ENCODE measurements at regions not wholly inside any gene's neighbourhood (a gene's known extent, or its start where the extent isn't known, plus 50 kb on each side); places are given as distances from the start of the nearest gene placed in this dataset.

- Histone ChIP-seq H3K4me1 (no peaks in the 10 kb centered on the region), H3K27me3 (no peaks in the 10 kb centered on the region), H3K36me3 (no peaks in the 10 kb centered on the region), H3K4me3 (no peak overlapping the region), H3K9me3 (no peaks in the 10 kb centered on the region), H3K9ac (ENCODE audit: low read depth in 2 of 2, low read length in 2 of 2) (no peak overlapping the region), H3K27ac (no peak overlapping the region)
- no peak for DNase-seq
- intact Hi-C loops (cut with DNase I) = no loop called here
- TF ChIP-seq CTCF (IDR thresholded peaks at IDR 0.05) = no peak
Observed at GRCh38 chr12:90205165-90205564, 496.5 kb upstream of the ATP2B1 start.

GRCh38 chr12:90203556-90203955 lies 494.9 kb upstream of the ATP2B1 start:
- Histone ChIP-seq H3K9ac (ENCODE audit: low read depth in 2 of 2, low read length in 2 of 2) (no peak overlapping the region), H3K27me3 (no peaks in the 10 kb centered on the region), H3K4me3 (no peak overlapping the region), H3K27ac (no peak overlapping the region), H3K4me1 (no peaks in the 10 kb centered on the region), H3K9me3 (no peaks in the 10 kb centered on the region), H3K36me3 (no peaks in the 10 kb centered on the region)
- intact Hi-C loops (cut with DNase I) = no loop called here
- TF ChIP-seq CTCF (IDR thresholded peaks at IDR 0.05) = no peak
- no peak for DNase-seq

- Histone ChIP-seq H3K9me3 (no peaks in the 10 kb centered on the region), H3K9ac (ENCODE audit: low read depth in 2 of 2, low read length in 2 of 2) (no peak overlapping the region), H3K4me1 (no peaks in the 10 kb centered on the region), H3K27ac (no peak overlapping the region), H3K27me3 (no peaks in the 10 kb centered on the region), H3K36me3 (no peaks in the 10 kb centered on the region), H3K4me3 (no peak overlapping the region)
- intact Hi-C loops (cut with DNase I) = no loop called here
- no peak for DNase-seq
- no peak for TF ChIP-seq CTCF (IDR thresholded peaks at IDR 0.05)
Observed at GRCh38 chr12:90199006-90199405, 490.4 kb upstream of the ATP2B1 start.

- no peak overlapping the region for H3K27ac ChIP-seq
- no peaks in the 10 kb centered on the region for H3K36me3 ChIP-seq
- no peak overlapping the region for H3K4me3 ChIP-seq
- TF ChIP-seq CTCF (IDR thresholded peaks at IDR 0.05) = no peak
- no peak for DNase-seq
- no peaks in the 10 kb centered on the region for H3K27me3 ChIP-seq
- no peak overlapping the region for H3K9ac ChIP-seq (ENCODE audit: low read depth in 2 of 2, low read length in 2 of 2)
- H3K9me3 ChIP-seq = no peaks in the 10 kb centered on the region
- intact Hi-C loops (cut with DNase I) = no loop called here
- H3K4me1 ChIP-seq = no peaks in the 10 kb centered on the region
Observed at GRCh38 chr12:90193500-90193899, 484.9 kb upstream of the ATP2B1 start.

- no peak for DNase-seq
- H3K27me3 ChIP-seq = no peaks in the 10 kb centered on the region
- no peaks in the 10 kb centered on the region for H3K9me3 ChIP-seq
- H3K9ac ChIP-seq (ENCODE audit: low read depth in 2 of 2, low read length in 2 of 2) = no peak overlapping the region
- intact Hi-C loops (cut with DNase I) = no loop called here
- no peaks in the 10 kb centered on the region for H3K4me1 ChIP-seq
- no peak overlapping the region for H3K4me3 ChIP-seq
- no peak for TF ChIP-seq CTCF (IDR thresholded peaks at IDR 0.05)
- no peaks in the 10 kb centered on the region for H3K36me3 ChIP-seq
- H3K27ac ChIP-seq = no peak overlapping the region
Observed at GRCh38 chr12:90188857-90189256, 480.2 kb upstream of the ATP2B1 start.

GRCh38 chr12:90183201-90183600 lies 474.6 kb upstream of the ATP2B1 start:
- no peaks in the 10 kb centered on the region for H3K9me3 ChIP-seq
- no peaks in the 10 kb centered on the region for H3K27me3 ChIP-seq
- intact Hi-C loops (cut with DNase I) = no loop called here
- DNase-seq = no peak
- no peaks in the 10 kb centered on the region for H3K36me3 ChIP-seq
- no peaks in the 10 kb centered on the region for H3K4me1 ChIP-seq
- no peak for TF ChIP-seq CTCF (IDR thresholded peaks at IDR 0.05)
- H3K9ac ChIP-seq (ENCODE audit: low read depth in 2 of 2, low read length in 2 of 2) = no peak overlapping the region
- H3K4me3 ChIP-seq = no peak overlapping the region
- H3K27ac ChIP-seq = no peak overlapping the region

All from colonic mucosa (tissue), 4 donors.